ENCODE measurements at regions not wholly inside any gene's neighbourhood (a gene's known extent, or its start where the extent isn't known, plus 50 kb on each side); places are given as distances from the start of the nearest gene placed in this dataset.

DNA sequence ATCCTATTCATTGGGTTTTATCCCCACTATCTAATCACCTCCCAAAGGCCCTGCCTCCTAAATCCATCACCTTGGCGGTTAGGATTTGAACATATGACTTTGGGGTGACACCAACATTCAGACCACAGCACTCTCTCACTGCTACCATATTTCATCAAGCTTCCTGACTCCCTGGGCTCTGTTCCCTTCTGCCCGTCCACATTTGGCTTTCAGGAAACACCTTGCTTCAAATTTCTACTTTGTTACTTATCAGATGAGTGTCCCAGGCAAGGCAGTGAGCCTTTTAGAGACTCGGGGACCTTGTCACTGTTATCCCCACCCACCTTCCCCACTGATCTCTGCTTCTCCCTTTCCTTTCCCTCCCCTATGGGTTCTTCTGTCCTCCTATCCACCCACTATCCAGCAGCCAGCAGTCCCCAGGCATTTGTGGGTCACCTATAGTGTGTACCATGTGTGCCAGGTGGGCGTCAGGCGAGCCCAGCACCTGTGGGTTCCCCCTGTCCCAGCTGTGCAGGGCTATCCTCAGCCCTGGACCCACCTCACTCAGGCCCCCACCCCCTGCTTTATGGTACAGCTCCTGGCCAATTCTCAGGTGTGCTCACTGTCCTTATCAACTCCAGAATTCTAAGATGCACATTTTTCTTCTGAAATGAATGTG lies 230.9 kb downstream of the LOXHD1 start:
- TF ChIP-seq BACH2 (CRISPR knock-in tag; IDR thresholded peaks at IDR 0.05; ENCODE audit: borderline replicate concordance), result no peak
- TF ChIP-seq ZFP30 (CRISPR knock-in tag; IDR thresholded peaks at IDR 0.05), result no peak
- no peak for TF ChIP-seq TOX (CRISPR knock-in tag; IDR thresholded peaks at IDR 0.05; ENCODE audit: borderline replicate concordance)
- no peak for TF ChIP-seq ZNF8 (CRISPR knock-in tag; IDR thresholded peaks at IDR 0.05)
- TF ChIP-seq, protein P1, sequence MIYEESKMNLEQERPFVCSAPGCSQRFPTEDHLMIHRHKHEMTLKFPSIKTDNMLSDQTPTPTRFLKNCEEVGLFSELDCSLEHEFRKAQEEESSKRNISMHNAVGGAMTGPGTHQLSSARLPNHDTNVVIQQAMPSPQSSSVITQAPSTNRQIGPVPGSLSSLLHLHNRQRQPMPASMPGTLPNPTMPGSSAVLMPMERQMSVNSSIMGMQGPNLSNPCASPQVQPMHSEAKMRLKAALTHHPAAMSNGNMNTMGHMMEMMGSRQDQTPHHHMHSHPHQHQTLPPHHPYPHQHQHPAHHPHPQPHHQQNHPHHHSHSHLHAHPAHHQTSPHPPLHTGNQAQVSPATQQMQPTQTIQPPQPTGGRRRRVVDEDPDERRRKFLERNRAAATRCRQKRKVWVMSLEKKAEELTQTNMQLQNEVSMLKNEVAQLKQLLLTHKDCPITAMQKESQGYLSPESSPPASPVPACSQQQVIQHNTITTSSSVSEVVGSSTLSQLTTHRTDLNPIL (CRISPR knock-in tag; IDR thresholded peaks at IDR 0.05; ENCODE audit: low read depth), result no peak
- TF ChIP-seq, protein P2, sequence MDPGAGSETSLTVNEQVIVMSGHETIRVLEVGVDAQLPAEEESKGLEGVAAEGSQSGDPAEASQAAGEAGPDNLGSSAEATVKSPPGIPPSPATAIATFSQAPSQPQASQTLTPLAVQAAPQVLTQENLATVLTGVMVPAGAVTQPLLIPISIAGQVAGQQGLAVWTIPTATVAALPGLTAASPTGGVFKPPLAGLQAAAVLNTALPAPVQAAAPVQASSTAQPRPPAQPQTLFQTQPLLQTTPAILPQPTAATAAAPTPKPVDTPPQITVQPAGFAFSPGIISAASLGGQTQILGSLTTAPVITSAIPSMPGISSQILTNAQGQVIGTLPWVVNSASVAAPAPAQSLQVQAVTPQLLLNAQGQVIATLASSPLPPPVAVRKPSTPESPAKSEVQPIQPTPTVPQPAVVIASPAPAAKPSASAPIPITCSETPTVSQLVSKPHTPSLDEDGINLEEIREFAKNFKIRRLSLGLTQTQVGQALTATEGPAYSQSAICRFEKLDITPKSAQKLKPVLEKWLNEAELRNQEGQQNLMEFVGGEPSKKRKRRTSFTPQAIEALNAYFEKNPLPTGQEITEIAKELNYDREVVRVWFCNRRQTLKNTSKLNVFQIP (CRISPR knock-in tag; IDR thresholded peaks at IDR 0.05; ENCODE audit: borderline replicate concordance, low read depth), result no peak
- TF ChIP-seq ISL1 (CRISPR knock-in tag; IDR thresholded peaks at IDR 0.05), result no peak
- TF ChIP-seq GLIS3 (CRISPR knock-in tag; IDR thresholded peaks at IDR 0.05), result no peak
- no peak for TF ChIP-seq ESRRG (CRISPR knock-in tag; IDR thresholded peaks at IDR 0.05)
- TF ChIP-seq, protein P3, sequence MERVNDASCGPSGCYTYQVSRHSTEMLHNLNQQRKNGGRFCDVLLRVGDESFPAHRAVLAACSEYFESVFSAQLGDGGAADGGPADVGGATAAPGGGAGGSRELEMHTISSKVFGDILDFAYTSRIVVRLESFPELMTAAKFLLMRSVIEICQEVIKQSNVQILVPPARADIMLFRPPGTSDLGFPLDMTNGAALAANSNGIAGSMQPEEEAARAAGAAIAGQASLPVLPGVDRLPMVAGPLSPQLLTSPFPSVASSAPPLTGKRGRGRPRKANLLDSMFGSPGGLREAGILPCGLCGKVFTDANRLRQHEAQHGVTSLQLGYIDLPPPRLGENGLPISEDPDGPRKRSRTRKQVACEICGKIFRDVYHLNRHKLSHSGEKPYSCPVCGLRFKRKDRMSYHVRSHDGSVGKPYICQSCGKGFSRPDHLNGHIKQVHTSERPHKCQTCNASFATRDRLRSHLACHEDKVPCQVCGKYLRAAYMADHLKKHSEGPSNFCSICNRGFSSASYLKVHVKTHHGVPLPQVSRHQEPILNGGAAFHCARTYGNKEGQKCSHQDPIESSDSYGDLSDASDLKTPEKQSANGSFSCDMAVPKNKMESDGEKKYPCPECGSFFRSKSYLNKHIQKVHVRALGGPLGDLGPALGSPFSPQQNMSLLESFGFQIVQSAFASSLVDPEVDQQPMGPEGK (CRISPR knock-in tag; IDR thresholded peaks at IDR 0.05; ENCODE audit: borderline replicate concordance), result no peak

Data from SK-N-SH treated with all-trans-retinoic acid at 6 μM for 48 hours (cell line).